ENCODE measurements at regions not wholly inside any gene's neighbourhood (a gene's known extent, or its start where the extent isn't known, plus 50 kb on each side); places are given as distances from the start of the nearest gene placed in this dataset.

- no peak overlapping the region for H3K27ac ChIP-seq (ENCODE audit: low read length)
- H3K4me1 ChIP-seq (ENCODE audit: control insufficient read depth in 1 of 2, insufficient read depth in 2 of 2, low read length in 2 of 2): no peaks in the 10 kb centered on the region
- peaks cover 0 to 4% of the 10 kb centered on the region in 2 donors for H3K9me3 ChIP-seq (ENCODE audit: control insufficient read depth in 1 of 2, low read length in 2 of 2)
Observed at GRCh38 chr22:48715511-48715910, 1112.2 kb downstream of the BRD1 start.

GRCh38 chr22:48714231-48714630 lies 1113.4 kb downstream of the BRD1 start:
- H3K9me3 ChIP-seq (ENCODE audit: control insufficient read depth in 1 of 2, low read length in 2 of 2): peaks cover 0 to 4% of the 10 kb centered on the region in 2 donors
- H3K4me3 ChIP-seq (ENCODE audit: low read depth in 1 of 2, low read length in 2 of 2): no peak overlapping the region
- no peaks in the 10 kb centered on the region for H3K36me3 ChIP-seq (ENCODE audit: control insufficient read depth in 1 of 2, insufficient read depth in 2 of 2, low read length in 2 of 2)
- no peaks in the 10 kb centered on the region for H3K4me1 ChIP-seq (ENCODE audit: control insufficient read depth in 1 of 2, insufficient read depth in 2 of 2, low read length in 2 of 2)
- no peak overlapping the region for H3K27ac ChIP-seq (ENCODE audit: low read length)
- no peaks in the 10 kb centered on the region for H3K27me3 ChIP-seq (ENCODE audit: low read depth, low read length)

More at GRCh38 chr22:48715511-48715910, 1112.2 kb downstream of the BRD1 start:
- H3K36me3 ChIP-seq (ENCODE audit: control insufficient read depth in 1 of 2, insufficient read depth in 2 of 2, low read length in 2 of 2): no peaks in the 10 kb centered on the region
- H3K27me3 ChIP-seq (ENCODE audit: low read depth, low read length): no peaks in the 10 kb centered on the region
- H3K4me3 ChIP-seq (ENCODE audit: low read depth in 1 of 2, low read length in 2 of 2): no peak overlapping the region

DNA sequence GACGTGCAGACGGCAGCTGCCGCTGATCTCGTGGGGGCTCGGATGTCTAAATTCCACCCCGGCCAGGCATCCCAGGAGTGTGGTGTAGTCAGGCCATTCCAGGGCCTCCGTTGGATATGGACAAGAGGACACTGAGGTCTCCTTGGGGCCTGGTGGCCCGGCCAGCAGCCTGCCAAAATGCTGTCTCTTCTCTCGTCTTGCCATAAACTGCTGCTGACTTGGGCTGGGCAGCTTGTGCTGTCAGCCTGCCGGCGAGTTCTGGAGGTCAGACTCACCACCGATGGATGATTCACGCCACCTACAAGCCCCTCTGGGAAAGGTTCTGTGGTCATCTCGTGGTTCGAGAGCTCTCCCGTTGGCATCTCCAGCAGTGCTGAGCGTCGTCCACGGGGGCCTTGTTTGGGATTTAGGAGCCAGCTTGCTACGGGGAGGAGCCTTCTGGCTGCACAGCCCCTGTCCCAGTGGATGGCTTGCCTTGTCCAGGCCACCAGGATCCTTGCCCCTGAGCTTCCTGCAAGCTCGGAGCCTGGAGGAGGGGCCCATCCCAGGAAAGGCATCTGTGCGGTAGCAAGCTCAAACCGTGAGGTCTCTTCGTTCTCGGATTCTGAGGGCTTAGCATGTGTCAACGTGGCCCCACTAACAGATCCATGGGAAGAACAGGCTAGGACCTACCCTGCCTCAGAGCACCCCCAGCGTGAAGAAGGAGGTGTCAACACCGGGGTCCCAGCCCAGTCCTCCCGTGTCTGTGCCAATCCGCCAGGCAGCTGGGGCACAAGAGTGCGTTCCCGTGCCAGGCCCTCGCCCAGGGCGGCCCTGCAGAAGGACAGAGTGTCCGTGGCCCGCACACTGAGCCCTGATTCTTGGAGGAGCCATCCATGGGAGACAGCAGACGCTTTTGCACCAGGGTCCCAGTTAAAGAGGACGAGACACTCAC lies 1114.1 kb downstream of the BRD1 start:
- Histone ChIP-seq H3K36me3 (ENCODE audit: control insufficient read depth in 1 of 2, insufficient read depth in 2 of 2, low read length in 2 of 2) (no peaks in the 10 kb centered on the region), H3K4me1 (ENCODE audit: control insufficient read depth in 1 of 2, insufficient read depth in 2 of 2, low read length in 2 of 2) (no peaks in the 10 kb centered on the region), H3K4me3 (ENCODE audit: low read depth in 1 of 2, low read length in 2 of 2) (no peak overlapping the region), H3K27me3 (ENCODE audit: low read depth, low read length) (no peaks in the 10 kb centered on the region), H3K9me3 (ENCODE audit: control insufficient read depth in 1 of 2, low read length in 2 of 2) (peaks cover 0 to 4% of the 10 kb centered on the region in 2 donors), H3K27ac (ENCODE audit: low read length) (no peak overlapping the region)

DNA sequence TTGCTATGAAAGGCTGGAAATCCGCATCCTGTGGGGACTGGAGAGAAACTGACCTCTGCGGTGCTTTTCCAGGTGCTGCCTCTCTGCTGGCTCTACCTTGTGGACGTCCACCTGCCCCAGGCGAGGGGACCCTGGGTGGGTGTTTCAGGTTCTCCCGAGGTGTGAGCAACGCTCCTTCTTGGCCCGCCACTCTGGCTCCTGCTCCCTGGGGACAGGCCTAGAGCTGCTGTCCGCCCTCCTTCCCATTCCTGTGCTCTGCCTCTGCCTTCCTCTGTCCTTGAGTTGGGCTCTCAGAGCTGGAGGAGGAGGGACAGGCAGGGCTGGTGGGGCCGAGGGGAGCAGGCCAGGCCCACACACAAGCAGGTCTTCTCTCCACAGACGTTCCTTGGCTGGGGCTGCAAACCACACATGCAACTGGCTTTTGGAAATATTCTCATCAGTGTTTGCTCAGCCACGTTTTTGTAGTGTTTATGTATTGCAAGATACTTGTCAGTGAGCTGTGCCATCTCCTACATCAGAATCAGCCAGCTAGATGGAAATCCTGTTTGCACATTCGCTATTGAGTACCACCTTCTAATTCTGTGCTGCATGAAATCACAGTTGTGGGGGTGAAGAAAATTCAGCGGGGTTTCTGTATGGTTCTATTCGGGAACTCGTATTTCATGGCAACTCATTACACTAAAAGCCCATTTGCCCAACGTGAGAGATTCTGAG lies 1115.0 kb downstream of the BRD1 start:
- no peaks in the 10 kb centered on the region for H3K27me3 ChIP-seq (ENCODE audit: low read depth, low read length)
- H3K4me3 ChIP-seq (ENCODE audit: low read depth in 1 of 2, low read length in 2 of 2): no peak overlapping the region
- H3K4me1 ChIP-seq (ENCODE audit: control insufficient read depth in 1 of 2, insufficient read depth in 2 of 2, low read length in 2 of 2): no peaks in the 10 kb centered on the region
- peaks cover 0 to 4% of the 10 kb centered on the region in 2 donors for H3K9me3 ChIP-seq (ENCODE audit: control insufficient read depth in 1 of 2, low read length in 2 of 2)
- H3K27ac ChIP-seq (ENCODE audit: low read length): no peak overlapping the region
- no peaks in the 10 kb centered on the region for H3K36me3 ChIP-seq (ENCODE audit: control insufficient read depth in 1 of 2, insufficient read depth in 2 of 2, low read length in 2 of 2)

DNA sequence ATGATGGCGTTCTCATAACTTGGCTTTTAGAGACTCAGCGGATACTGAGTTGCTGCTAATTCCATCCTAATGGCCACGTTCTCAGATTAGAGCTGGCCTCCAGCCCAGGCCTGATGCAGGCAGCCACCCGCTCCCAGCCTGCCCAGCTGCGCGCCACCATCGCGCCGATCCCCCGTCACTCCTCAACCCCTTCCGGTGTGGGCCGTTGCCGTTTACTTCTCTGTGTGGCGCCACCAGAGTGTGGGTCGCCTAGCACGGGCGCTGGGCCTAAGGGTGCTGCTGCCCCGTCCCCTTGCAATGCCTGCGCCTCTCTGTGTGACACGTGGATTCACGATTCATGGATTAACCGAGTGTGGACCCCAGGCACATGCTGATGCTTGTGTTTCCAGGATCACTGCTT lies 1116.0 kb downstream of the BRD1 start:
- Histone ChIP-seq H3K27me3 (ENCODE audit: low read depth, low read length) (no peaks in the 10 kb centered on the region), H3K36me3 (ENCODE audit: control insufficient read depth in 1 of 2, insufficient read depth in 2 of 2, low read length in 2 of 2) (no peaks in the 10 kb centered on the region), H3K4me1 (ENCODE audit: control insufficient read depth in 1 of 2, insufficient read depth in 2 of 2, low read length in 2 of 2) (no peaks in the 10 kb centered on the region), H3K9me3 (ENCODE audit: control insufficient read depth in 1 of 2, low read length in 2 of 2) (peaks cover 0 to 4% of the 10 kb centered on the region in 2 donors), H3K27ac (ENCODE audit: low read length) (no peak overlapping the region), H3K4me3 (ENCODE audit: low read depth in 1 of 2, low read length in 2 of 2) (no peak overlapping the region)

DNA sequence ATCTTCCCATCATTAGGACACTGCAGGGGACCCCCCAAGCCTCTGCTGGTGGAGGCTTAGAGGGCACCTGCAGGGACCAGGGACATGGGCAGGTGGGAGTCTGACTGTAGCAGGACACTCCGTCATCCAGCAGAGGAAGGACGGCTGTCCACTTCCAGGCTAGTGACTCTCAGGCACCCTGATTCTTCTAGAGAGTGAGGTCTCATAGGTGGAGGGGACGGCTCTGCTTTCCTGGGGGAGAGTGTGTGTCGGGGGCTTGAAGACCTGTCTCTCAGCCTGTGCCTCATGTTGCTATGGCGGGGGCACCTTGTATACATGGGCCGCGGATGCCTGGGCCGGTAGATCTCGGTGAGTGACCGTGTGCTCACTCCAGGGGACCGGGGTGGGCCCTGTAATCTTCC lies 1116.6 kb downstream of the BRD1 start:
- Histone ChIP-seq H3K36me3 (ENCODE audit: control insufficient read depth in 1 of 2, insufficient read depth in 2 of 2, low read length in 2 of 2) (no peaks in the 10 kb centered on the region), H3K4me3 (ENCODE audit: low read depth in 1 of 2, low read length in 2 of 2) (no peak overlapping the region), H3K4me1 (ENCODE audit: control insufficient read depth in 1 of 2, insufficient read depth in 2 of 2, low read length in 2 of 2) (no peaks in the 10 kb centered on the region), H3K9me3 (ENCODE audit: control insufficient read depth in 1 of 2, low read length in 2 of 2) (peaks cover 0 to 4% of the 10 kb centered on the region in 2 donors), H3K27me3 (ENCODE audit: low read depth, low read length) (no peaks in the 10 kb centered on the region), H3K27ac (ENCODE audit: low read length) (no peak overlapping the region)

DNA sequence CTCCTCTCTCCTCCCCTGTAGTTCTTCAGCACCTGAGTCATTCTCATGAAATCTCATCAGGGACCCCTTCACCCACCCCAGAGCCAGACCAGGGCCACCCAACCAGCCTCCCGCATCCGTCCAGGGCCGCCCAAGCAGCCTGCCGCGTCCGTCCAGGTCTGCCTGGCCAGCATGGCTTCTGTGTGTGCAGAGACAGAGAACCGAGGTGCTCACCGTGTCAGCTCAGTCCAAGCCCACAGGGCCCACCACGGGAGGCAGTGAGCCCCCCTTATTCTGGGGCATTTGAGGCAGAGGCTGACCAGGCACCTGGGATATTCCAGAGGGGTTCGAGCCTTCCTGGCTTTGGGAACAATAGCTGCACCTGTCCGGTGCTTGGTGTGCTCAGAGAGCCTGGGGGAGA lies 1117.3 kb downstream of the BRD1 start:
- Histone ChIP-seq H3K4me1 (ENCODE audit: control insufficient read depth in 1 of 2, insufficient read depth in 2 of 2, low read length in 2 of 2) (no peaks in the 10 kb centered on the region), H3K27me3 (ENCODE audit: low read depth, low read length) (no peaks in the 10 kb centered on the region), H3K4me3 (ENCODE audit: low read depth in 1 of 2, low read length in 2 of 2) (no peak overlapping the region), H3K36me3 (ENCODE audit: control insufficient read depth in 1 of 2, insufficient read depth in 2 of 2, low read length in 2 of 2) (no peaks in the 10 kb centered on the region), H3K27ac (ENCODE audit: low read length) (no peak overlapping the region), H3K9me3 (ENCODE audit: control insufficient read depth in 1 of 2, low read length in 2 of 2) (peaks cover 0 to under 1% of the 10 kb centered on the region in 2 donors)

DNA sequence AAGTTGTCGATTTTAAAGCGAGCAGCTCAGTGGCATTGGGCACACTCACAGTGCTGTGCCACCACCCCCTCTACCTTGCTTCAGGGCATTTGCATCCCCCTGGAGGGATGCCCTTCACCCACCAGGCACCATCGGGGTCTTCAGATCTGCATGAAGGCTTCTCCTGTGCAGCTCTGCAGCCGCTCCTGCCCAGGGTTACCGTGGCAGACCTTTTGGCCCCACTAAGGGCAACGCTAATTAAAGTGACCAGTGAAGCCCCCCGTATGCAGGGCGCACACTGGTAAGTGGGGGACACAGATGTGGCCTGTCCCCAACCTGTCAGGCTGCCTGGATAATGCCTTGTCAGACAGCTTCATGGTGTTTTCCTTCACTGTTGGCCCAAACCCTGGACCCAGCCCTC lies 1117.7 kb downstream of the BRD1 start:
- no peaks in the 10 kb centered on the region for H3K4me1 ChIP-seq (ENCODE audit: control insufficient read depth in 1 of 2, insufficient read depth in 2 of 2, low read length in 2 of 2)
- H3K27ac ChIP-seq (ENCODE audit: low read length): no peak overlapping the region
- H3K9me3 ChIP-seq (ENCODE audit: control insufficient read depth in 1 of 2, low read length in 2 of 2): no peaks in the 10 kb centered on the region
- no peaks in the 10 kb centered on the region for H3K27me3 ChIP-seq (ENCODE audit: low read depth, low read length)
- no peaks in the 10 kb centered on the region for H3K36me3 ChIP-seq (ENCODE audit: control insufficient read depth in 1 of 2, insufficient read depth in 2 of 2, low read length in 2 of 2)
- no peak overlapping the region for H3K4me3 ChIP-seq (ENCODE audit: low read depth in 1 of 2, low read length in 2 of 2)

- H3K27ac ChIP-seq (ENCODE audit: low read length): no peak overlapping the region
- no peaks in the 10 kb centered on the region for H3K9me3 ChIP-seq (ENCODE audit: control insufficient read depth in 1 of 2, low read length in 2 of 2)
- H3K27me3 ChIP-seq (ENCODE audit: low read depth, low read length): no peaks in the 10 kb centered on the region
- H3K4me1 ChIP-seq (ENCODE audit: control insufficient read depth in 1 of 2, insufficient read depth in 2 of 2, low read length in 2 of 2): peaks cover 0 to under 1% of the 10 kb centered on the region in 2 donors
- no peak overlapping the region for H3K4me3 ChIP-seq (ENCODE audit: low read depth in 1 of 2, low read length in 2 of 2)
- no peaks in the 10 kb centered on the region for H3K36me3 ChIP-seq (ENCODE audit: control insufficient read depth in 1 of 2, insufficient read depth in 2 of 2, low read length in 2 of 2)
Observed at GRCh38 chr22:48709453-48709852, 1118.2 kb downstream of the BRD1 start.

- Histone ChIP-seq H3K36me3 (ENCODE audit: control insufficient read depth in 1 of 2, insufficient read depth in 2 of 2, low read length in 2 of 2) (no peaks in the 10 kb centered on the region), H3K27me3 (ENCODE audit: low read depth, low read length) (no peaks in the 10 kb centered on the region), H3K27ac (ENCODE audit: low read length) (no peak overlapping the region), H3K4me3 (ENCODE audit: low read depth in 1 of 2, low read length in 2 of 2) (no peak overlapping the region), H3K4me1 (ENCODE audit: control insufficient read depth in 1 of 2, insufficient read depth in 2 of 2, low read length in 2 of 2) (peaks cover 0 to 7% of the 10 kb centered on the region in 2 donors), H3K9me3 (ENCODE audit: control insufficient read depth in 1 of 2, low read length in 2 of 2) (no peaks in the 10 kb centered on the region)
Observed at GRCh38 chr22:48708558-48709245, 1119.0 kb downstream of the BRD1 start.

Data from muscle layer of duodenum (tissue), 2 donors.